GM12878 (cell line): ENCODE measurements at regions not wholly inside any gene's neighbourhood (a gene's known extent, or its start where the extent isn't known, plus 50 kb on each side); places are given as distances from the start of the nearest gene placed in this dataset.

Experiments used
- ATAC-seq: fragments of 200-7000 bp; cut with Tn5 transposase; 3 replicates; pipeline ENCODE4 v1.9.1; 2020; ENCODE audit warnings: mild to moderate bottlenecking, moderate library complexity
- BruUV-seq: library from RNA; stranded (reverse); fragments of 400-500 nt; replicated peaks from 2 replicates; lab custom pipeline; 2021; lab: Mats Ljungman, UMichigan
- CTCF ChIA-PET: fragments of 300-600 bp; sonication (Branson Sonifier 250); formaldehyde crosslinking; extraction: SDS; loops from one replicate; lab custom pipeline; 2021; ENCODE audit warnings: inconsistent platforms; lab: Yijun Ruan, JAX
- POLR2A ChIA-PET: fragments of 350-600 bp; formaldehyde crosslinking; extraction: SDS; loops from one replicate; lab custom pipeline; 2021; ENCODE audit warnings: inconsistent platforms; lab: Charles Lee
- RAD21 ChIA-PET: fragments of 300-600 bp; sonication (Branson Sonifier 250); formaldehyde crosslinking; loops from one replicate; lab custom pipeline; 2023; ENCODE audit warnings: antibody characterized with exemption; ENCODE audit not compliant: unreplicated experiment; lab: Charles Lee
- SMC1A ChIA-PET: fragments of 300-600 bp; sonication (Branson Sonifier 250); formaldehyde crosslinking; loops from one replicate; lab custom pipeline; 2023; ENCODE audit not compliant: unreplicated experiment, uncharacterized antibody; lab: Charles Lee
- DNase-seq: peaks from one replicate; pipeline ENCODE4 v3.0.0-alpha.2; 2011; ENCODE audit warnings: low read depth, low spot score
- FAIRE-seq: peaks from 3 replicates; lab custom pipeline; 2011; peaks lifted over from hg19 to GRCh38; lab: Jason Lieb, UNC
- H2AFZ ChIP-seq: 2 replicates; pipeline ENCODE4 v1.6.0; 2011; ENCODE audit warnings: low read depth, low read length, control low read depth; ENCODE audit not compliant: control insufficient read depth
- H3K27ac ChIP-seq: 2 replicates; pipeline ENCODE4 v1.5.1; 2011; ENCODE audit warnings: control low read depth; ENCODE audit not compliant: control insufficient read depth, insufficient read depth
- H3K27me3 ChIP-seq, 2 experiments: replicated peaks in 1 of 2; 2 replicates each; pipeline versions ENCODE4 v1.6.0 to v1.6.1; 2011; ENCODE audit warnings: low read length in 1 of 2; ENCODE audit not compliant: control insufficient read depth in 2 of 2, insufficient read depth in 2 of 2
- H3K36me3 ChIP-seq, 2 experiments: 2 replicates each; pipeline ENCODE4 v1.5.1; 2011; ENCODE audit warnings: low read length in 1 of 2; ENCODE audit not compliant: control insufficient read depth in 2 of 2, insufficient read depth in 2 of 2
- H3K4me1 ChIP-seq: 2 replicates; pipeline ENCODE4 v1.6.1; 2011; ENCODE audit warnings: mild to moderate bottlenecking, low read length, moderate library complexity, mixed read lengths; ENCODE audit not compliant: control insufficient read depth, insufficient read depth
- H3K4me2 ChIP-seq: 2 replicates; pipeline ENCODE4 v1.6.0; 2011; ENCODE audit warnings: control low read depth; ENCODE audit not compliant: control insufficient read depth, insufficient read depth
- H3K4me3 ChIP-seq: fragments of 200-600 bp; sonication (generic); 2 replicates; pipeline ENCODE4 v1.5.1; 2016
- H3K79me2 ChIP-seq: 2 replicates; pipeline ENCODE4 v1.6.0; 2011; ENCODE audit warnings: low read length; ENCODE audit not compliant: control insufficient read depth, insufficient read depth
- H3K9ac ChIP-seq: 2 replicates; pipeline ENCODE4 v1.8.0; 2011; ENCODE audit warnings: low read length, control low read depth, mixed read lengths; ENCODE audit not compliant: control insufficient read depth, insufficient read depth
- H3K9me3 ChIP-seq: replicated peaks from 3 replicates; pipeline ENCODE4 v1.5.1; 2011; ENCODE audit warnings: mild to moderate bottlenecking, low read length; ENCODE audit not compliant: control insufficient read depth, insufficient read depth
- H4K20me1 ChIP-seq: 2 replicates; pipeline ENCODE4 v1.6.0; 2011; ENCODE audit not compliant: control insufficient read depth, insufficient read depth
- BMI1 ChIP-seq: fragments of 450-650 bp; IDR thresholded peaks from 2 replicates; pipeline ENCODE4 v1.6.1; 2016; ENCODE audit warnings: mild to moderate bottlenecking, moderate library complexity, borderline replicate concordance
- CREB1 ChIP-seq: IDR thresholded peaks from 2 replicates; pipeline ENCODE4 v1.6.1; 2012; ENCODE audit warnings: low read depth, mild to moderate bottlenecking, inconsistent platforms
- FOXM1 ChIP-seq: IDR thresholded peaks from 2 replicates; pipeline ENCODE4 v1.6.1; 2012; ENCODE audit warnings: low read depth, mild to moderate bottlenecking, inconsistent platforms, low read length, moderate library complexity
- GABPA ChIP-seq: IDR thresholded peaks from 2 replicates; pipeline ENCODE4 v1.6.1; 2014; ENCODE audit warnings: antibody characterized with exemption, low read depth, mild to moderate bottlenecking, inconsistent platforms
- HSF1 ChIP-seq: fragments of 150-350 bp; IDR thresholded peaks from 2 replicates; pipeline ENCODE4 v1.6.1; 2014; ENCODE audit warnings: mild to moderate bottlenecking, low read depth, low read length
- IKZF1 ChIP-seq: fragments of 450-650 bp; conservative IDR thresholded peaks from 2 replicates; pipeline ENCODE4 v1.6.1; 2017; ENCODE audit warnings: antibody characterized with exemption, mild to moderate bottlenecking
- JUNB ChIP-seq: IDR thresholded peaks from 2 replicates; pipeline ENCODE4 v1.6.1; 2016; ENCODE audit warnings: antibody characterized with exemption, mild to moderate bottlenecking
- MEF2B ChIP-seq: fragments of 450-650 bp; IDR thresholded peaks from 2 replicates; pipeline ENCODE4 v1.6.1; 2018; ENCODE audit warnings: mild to moderate bottlenecking, moderate library complexity; ENCODE audit not compliant: partially characterized antibody, poor library complexity, severe bottlenecking
- NFYB ChIP-seq: IDR thresholded peaks from 2 replicates; pipeline ENCODE4 v1.6.1; 2011; ENCODE audit warnings: low read depth, mild to moderate bottlenecking, low read length, improper control_type of control experiment, moderate library complexity; ENCODE audit not compliant: insufficient read depth
- NR2C2 ChIP-seq: IDR thresholded peaks from 2 replicates; pipeline ENCODE4 v1.6.1; 2011; ENCODE audit warnings: borderline replicate concordance, low read depth; ENCODE audit not compliant: control insufficient read depth, insufficient read length
- PML ChIP-seq: IDR thresholded peaks from 2 replicates; pipeline ENCODE4 v1.6.1; 2012; ENCODE audit warnings: low read length, inconsistent platforms
- POLR2A ChIP-seq: IDR thresholded peaks from 2 replicates; pipeline ENCODE4 v1.6.1; 2011; ENCODE audit warnings: low read depth, mild to moderate bottlenecking, low read length
- SIX5 ChIP-seq: IDR thresholded peaks from 2 replicates; pipeline ENCODE4 v1.6.1; 2011; ENCODE audit warnings: mild to moderate bottlenecking, low read depth, low read length, moderate library complexity; ENCODE audit not compliant: severe bottlenecking
- SPI1 ChIP-seq: IDR thresholded peaks from 2 replicates; pipeline ENCODE4 v1.6.1; 2011; ENCODE audit warnings: low read depth, mild to moderate bottlenecking, low read length, moderate library complexity, borderline replicate concordance; ENCODE audit not compliant: insufficient read depth
- SREBF1 ChIP-seq: IDR thresholded peaks from 2 replicates; pipeline ENCODE4 v1.6.1; 2012; ENCODE audit warnings: mild to moderate bottlenecking, low read length
- SUPT20H ChIP-seq: IDR thresholded peaks from 2 replicates; pipeline ENCODE4 v1.6.1; 2011; ENCODE audit warnings: low read depth, mild to moderate bottlenecking, low read length, moderate library complexity, borderline replicate concordance; ENCODE audit not compliant: control insufficient read depth
- TCF12 ChIP-seq: IDR thresholded peaks from 2 replicates; pipeline ENCODE4 v1.6.1; 2011; ENCODE audit warnings: low read depth, mild to moderate bottlenecking, low read length
- ZNF592 ChIP-seq: fragments of 450-650 bp; IDR thresholded peaks from 2 replicates; pipeline ENCODE4 v1.6.1; 2017; ENCODE audit warnings: mild to moderate bottlenecking, moderate library complexity
- ZNF622 ChIP-seq: fragments of 450-650 bp; IDR thresholded peaks from 2 replicates; pipeline ENCODE4 v1.6.1; 2017; ENCODE audit warnings: mild to moderate bottlenecking, inconsistent platforms
- WGBS: methylation state at CpG from one replicate; pipeline ENCODE4 v1.1.6; 2016; ENCODE audit warnings: low lambda C conversion rate; ENCODE audit not compliant: insufficient replicate concordance, insufficient coverage; ENCODE audit errors: missing lambda C conversion rate; 5-methylcytosine and 5-hydroxymethylcytosine counted together
- in situ Hi-C: fragments of 300-500 bp; cut with MboI; formaldehyde crosslinking; loops from 9 replicates; pipeline ENCODE4 v1.14.3; 2018; ENCODE audit warnings: mixed read lengths
- intact Hi-C: fragments of 100-400 bp; cut with micrococcal nuclease; formaldehyde crosslinking; loops from one replicate; pipeline ENCODE4 v1.14.2; 2022; ENCODE audit not compliant: unreplicated experiment

- no peak overlapping the region for H3K4me2 ChIP-seq
- no peaks in the 10 kb centered on the region for H3K79me2 ChIP-seq
- FAIRE-seq (no peak), ATAC-seq (no peak), DNase-seq (no peak)
- in situ Hi-C loops: no loop called here
- H4K20me1 ChIP-seq: no peaks in the 10 kb centered on the region; the same call in 1 of the 2 replicates
- ChIA-PET RAD21 (no interaction called here), POLR2A (no interaction called here), CTCF (no interaction called here), SMC1A (interaction anchor here (1.4 kb wide), 1 partner anchor 9 kb away, joined by 3 read pairs; no protein-coding TSS in a partner anchor)
- no peak overlapping the region for H3K9ac ChIP-seq
- 17% methylated on average over 1 of the region's 1 CpG for WGBS
- H3K27me3 ChIP-seq: peaks cover 1 to 2% of the 10 kb centered on the region in 2 experiments; a peak in 2 of 4 replicates
- no peaks in the 10 kb centered on the region for H3K36me3 ChIP-seq
- TF ChIP-seq HSF1: no peak
- no peak for TF ChIP-seq TCF12
- no peak for TF ChIP-seq MEF2B
- TF ChIP-seq PML: no peak
- TF ChIP-seq SUPT20H: no peak
- TF ChIP-seq POLR2A: no peak
- no peak for TF ChIP-seq ZNF622
- no peak for TF ChIP-seq GABPA
- TF ChIP-seq FOXM1: no peak
- TF ChIP-seq SIX5: no peak
- TF ChIP-seq BMI1: no peak
- no peak for TF ChIP-seq SPI1
- no peak for TF ChIP-seq NR2C2
- TF ChIP-seq IKZF1: no peak
- TF ChIP-seq SREBF1: no peak
- no peak for TF ChIP-seq CREB1
- no peak for TF ChIP-seq NFYB
- no peak for TF ChIP-seq ZNF592
- TF ChIP-seq JUNB: no peak
- H3K4me1 ChIP-seq: no peaks in the 10 kb centered on the region
- no peaks in the 10 kb centered on the region for H3K9me3 ChIP-seq
- H3K4me3 ChIP-seq: no peak overlapping the region
- no peak overlapping the region for H2AFZ ChIP-seq
- intact Hi-C loops: no loop called here
- no TSS peak for BruUV-seq
- no peak overlapping the region for H3K27ac ChIP-seq
These were observed 363.3 kb downstream of the RPS6KC1 start for GRCh38 chr1:213414346-213414745.
